HG03280 (cell line): ENCODE measurements at regions not wholly inside any gene's neighbourhood (a gene's known extent, or its start where the extent isn't known, plus 50 kb on each side); places are given as distances from the start of the nearest gene placed in this dataset.
"Not testable (repeated sequence)": the region's sequence is repeated elsewhere in the genome, so short reads cannot be mapped to it uniquely, and the experiment has no call there.

Experiments used
- ATAC-seq: cut with Tn5 transposase; IDR thresholded peaks from one replicate; pipeline ENCODE4 v1.9.1; 2021; ENCODE audit warnings: mild to moderate bottlenecking, moderate library complexity; ENCODE audit not compliant: unreplicated experiment

GRCh38 chr3:75434276-75434912 lies 229.7 kb upstream of the FRG2C start:
- ATAC-seq, result not testable (repeated sequence)

- ATAC-seq, result peak; percentile 98
Observed at GRCh38 chr3:75434913-75435793, 229.0 kb upstream of the FRG2C start.

GRCh38 chr3:75435794-75436400 lies 228.2 kb upstream of the FRG2C start:
- ATAC-seq, result not testable (repeated sequence)

- ATAC-seq, result not testable (repeated sequence)
Observed at GRCh38 chr3:75440986-75441385, 223.1 kb upstream of the FRG2C start.

GRCh38 chr3:75444634-75445033 lies 219.5 kb upstream of the FRG2C start:
- not testable (repeated sequence) for ATAC-seq

- ATAC-seq, result not testable (repeated sequence)
Observed at GRCh38 chr3:75445234-75445633, 218.9 kb upstream of the FRG2C start.

- not testable (repeated sequence) for ATAC-seq
Observed at GRCh38 chr3:75446948-75447347, 217.2 kb upstream of the FRG2C start.

GRCh38 chr3:75453328-75453727 lies 210.8 kb upstream of the FRG2C start:
- ATAC-seq, result not testable (repeated sequence)

GRCh38 chr3:75453839-75454238 lies 210.3 kb upstream of the FRG2C start:
- ATAC-seq, result not testable (repeated sequence)

GRCh38 chr3:75474530-75474929 lies 189.6 kb upstream of the FRG2C start:
- ATAC-seq, result not testable (repeated sequence)

- not testable (repeated sequence) for ATAC-seq
Observed at GRCh38 chr3:75496600-75496999, 167.5 kb upstream of the FRG2C start.

- ATAC-seq, result not testable (repeated sequence)
Observed at GRCh38 chr3:75500357-75500756, 163.8 kb upstream of the FRG2C start.

GRCh38 chr3:75502171-75502570 lies 162.0 kb upstream of the FRG2C start:
- ATAC-seq, result not testable (repeated sequence)

GRCh38 chr3:75502769-75503756 lies 161.1 kb upstream of the FRG2C start:
- not testable (repeated sequence) for ATAC-seq

GRCh38 chr3:75506603-75507002 lies 157.5 kb upstream of the FRG2C start:
- no peak for ATAC-seq

- not testable (repeated sequence) for ATAC-seq
Observed at GRCh38 chr3:75507956-75508355, 156.2 kb upstream of the FRG2C start.

- ATAC-seq, result not testable (repeated sequence)
Observed at GRCh38 chr3:75527657-75528056, 136.5 kb upstream of the FRG2C start.

- not testable (repeated sequence) for ATAC-seq
Observed at GRCh38 chr3:75552095-75552494, 112.0 kb upstream of the FRG2C start.

- not testable (repeated sequence) for ATAC-seq
Observed at GRCh38 chr3:75564427-75564826, 99.7 kb upstream of the FRG2C start.

- ATAC-seq, result not testable (repeated sequence)
Observed at GRCh38 chr3:75572303-75572702, 91.8 kb upstream of the FRG2C start.
